ENCODE measurements at regions not wholly inside any gene's neighbourhood (a gene's known extent, or its start where the extent isn't known, plus 50 kb on each side); places are given as distances from the start of the nearest gene placed in this dataset.

DNA sequence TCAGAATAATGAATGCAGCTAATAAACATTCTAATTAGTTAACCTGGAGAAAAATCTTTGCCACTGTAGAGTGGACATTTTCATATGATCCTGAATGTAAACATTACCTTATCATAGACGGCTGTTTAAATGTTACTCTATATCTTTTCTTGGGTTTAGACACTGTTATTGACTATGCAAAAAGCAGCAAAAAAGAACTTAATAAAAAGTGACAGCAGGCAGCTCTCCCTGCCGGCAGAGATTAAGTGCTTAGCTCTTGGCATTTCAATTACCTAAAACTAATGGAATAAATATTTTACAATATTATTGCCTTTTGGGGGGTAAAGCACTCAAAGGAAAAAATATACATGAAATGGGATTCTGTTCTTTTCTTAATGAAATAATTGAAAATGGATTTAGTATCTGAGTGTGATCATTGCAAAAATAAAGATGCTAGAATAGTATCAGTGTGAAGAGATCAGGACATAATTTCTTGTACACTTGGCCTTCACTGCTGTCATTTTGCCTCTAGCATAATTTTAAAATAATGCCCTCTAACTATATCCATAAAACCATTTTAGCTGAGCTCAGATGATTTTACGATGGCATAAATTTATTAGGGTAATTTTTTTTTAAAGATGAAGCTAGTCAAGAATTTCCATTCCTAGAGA lies 203.4 kb upstream of the DPP10 start:
- TF ChIP-seq, protein P1, sequence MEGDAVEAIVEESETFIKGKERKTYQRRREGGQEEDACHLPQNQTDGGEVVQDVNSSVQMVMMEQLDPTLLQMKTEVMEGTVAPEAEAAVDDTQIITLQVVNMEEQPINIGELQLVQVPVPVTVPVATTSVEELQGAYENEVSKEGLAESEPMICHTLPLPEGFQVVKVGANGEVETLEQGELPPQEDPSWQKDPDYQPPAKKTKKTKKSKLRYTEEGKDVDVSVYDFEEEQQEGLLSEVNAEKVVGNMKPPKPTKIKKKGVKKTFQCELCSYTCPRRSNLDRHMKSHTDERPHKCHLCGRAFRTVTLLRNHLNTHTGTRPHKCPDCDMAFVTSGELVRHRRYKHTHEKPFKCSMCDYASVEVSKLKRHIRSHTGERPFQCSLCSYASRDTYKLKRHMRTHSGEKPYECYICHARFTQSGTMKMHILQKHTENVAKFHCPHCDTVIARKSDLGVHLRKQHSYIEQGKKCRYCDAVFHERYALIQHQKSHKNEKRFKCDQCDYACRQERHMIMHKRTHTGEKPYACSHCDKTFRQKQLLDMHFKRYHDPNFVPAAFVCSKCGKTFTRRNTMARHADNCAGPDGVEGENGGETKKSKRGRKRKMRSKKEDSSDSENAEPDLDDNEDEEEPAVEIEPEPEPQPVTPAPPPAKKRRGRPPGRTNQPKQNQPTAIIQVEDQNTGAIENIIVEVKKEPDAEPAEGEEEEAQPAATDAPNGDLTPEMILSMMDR (IDR thresholded peaks at IDR 0.05; ENCODE audit: low read depth, low read length), result no peak
- no peak for TF ChIP-seq EZH2phosphoT487 (IDR thresholded peaks at IDR 0.05; ENCODE audit: low read depth)

Measured in OCI-LY3 (cell line).